ENCODE measurements at regions not wholly inside any gene's neighbourhood (a gene's known extent, or its start where the extent isn't known, plus 50 kb on each side); places are given as distances from the start of the nearest gene placed in this dataset.
"Not testable (repeated sequence)": the region's sequence is repeated elsewhere in the genome, so short reads cannot be mapped to it uniquely, and the experiment has no call there.

- H2BK120ac ChIP-seq (replicated peaks; ENCODE audit: low read depth, low read length); FAIRE-seq; H2BK12ac ChIP-seq (ENCODE audit: low read depth, low read length); H3K4ac ChIP-seq (replicated peaks; ENCODE audit: insufficient read length, low read depth, low read length); H3K9me3 ChIP-seq (ENCODE audit: insufficient read depth in 2 of 2, low read depth in 1 of 2, low read length in 1 of 2); H3K27me3 ChIP-seq (replicated peaks in 1 of 4; ENCODE audit: control insufficient read depth in 3 of 4, extremely low read depth in 1 of 4, insufficient read depth in 3 of 4, low read length in 3 of 4); H3K79me2 ChIP-seq (ENCODE audit: control insufficient read depth in 1 of 2, insufficient read depth in 2 of 2, low read length in 2 of 2); H3K14ac ChIP-seq (ENCODE audit: insufficient read length); H3K56ac ChIP-seq (replicated peaks; ENCODE audit: insufficient read length, low read depth, low read length); H4K20me1 ChIP-seq (replicated peaks in 1 of 2; ENCODE audit: control insufficient read depth in 1 of 2, insufficient read depth in 2 of 2, low read length in 2 of 2); H3K4me2 ChIP-seq (ENCODE audit: insufficient read depth in 1 of 2, low read depth in 2 of 2, low read length in 2 of 2); H4K8ac ChIP-seq (ENCODE audit: extremely low read depth, insufficient read depth, low read length); H3K4me1 ChIP-seq (replicated peaks in 1 of 4; ENCODE audit: control insufficient read depth in 3 of 4, insufficient read depth in 4 of 4, low read length in 3 of 4); H2BK5ac ChIP-seq (ENCODE audit: low read depth, low read length); H3K23me2 ChIP-seq (ENCODE audit: low read depth, low read length); H3K18ac ChIP-seq (ENCODE audit: extremely low read depth, low read length); H3K4me3 ChIP-seq (ENCODE audit: extremely low read depth in 1 of 4, insufficient read depth in 2 of 4, low read depth in 3 of 4, low read length in 4 of 4); DNase-seq (ENCODE audit: low read depth in 1 of 2, low spot score in 2 of 2); H4K91ac ChIP-seq (replicated peaks; ENCODE audit: insufficient read length, low read length); H2BK20ac ChIP-seq (ENCODE audit: low read length); H3K9ac ChIP-seq (replicated peaks in 1 of 4; ENCODE audit: extremely low read depth in 1 of 4, low read depth in 3 of 4, low read length in 3 of 4); H4K5ac ChIP-seq (ENCODE audit: insufficient read length, low read depth, low read length); H3K36me3 ChIP-seq (ENCODE audit: control insufficient read depth in 2 of 4, insufficient read depth in 4 of 4, low read length in 3 of 4); H2AK5ac ChIP-seq (ENCODE audit: low read depth, low read length); H3K23ac ChIP-seq (ENCODE audit: insufficient read length); POLR2A ChIA-PET (ENCODE audit: partially characterized antibody); H2AFZ ChIP-seq (ENCODE audit: low read length); H2BK15ac ChIP-seq (ENCODE audit: low read length); H3K27ac ChIP-seq (ENCODE audit: low read depth, low read length); H3K79me1 ChIP-seq (ENCODE audit: low read depth, low read length): not testable (repeated sequence)
- CTCF ChIA-PET (ENCODE audit: partially characterized antibody) = interaction anchor here (0.6 to 1.1 kb wide), 2 partner anchors 18 to 231 kb away, joined by 3 read pairs; no protein-coding TSS in a partner anchor
- 93% methylated on average over 3 of the region's 3 CpGs; no CpG with 5 or more reads in 1 of the 2 experiments for WGBS, 2 experiments (ENCODE audit: extremely low coverage in 1 of 2, insufficient coverage in 1 of 2, insufficient read length in 1 of 2, insufficient replicate concordance in 2 of 2, low coverage in 1 of 2, low lambda C conversion rate in 2 of 2, missing lambda C conversion rate in 1 of 2)
These were observed 96.1 kb upstream of the FAM241A start for GRCh38 chr4:112049119-112049518.
